ENCODE measurements at regions not wholly inside any gene's neighbourhood (a gene's known extent, or its start where the extent isn't known, plus 50 kb on each side); places are given as distances from the start of the nearest gene placed in this dataset.

DNA sequence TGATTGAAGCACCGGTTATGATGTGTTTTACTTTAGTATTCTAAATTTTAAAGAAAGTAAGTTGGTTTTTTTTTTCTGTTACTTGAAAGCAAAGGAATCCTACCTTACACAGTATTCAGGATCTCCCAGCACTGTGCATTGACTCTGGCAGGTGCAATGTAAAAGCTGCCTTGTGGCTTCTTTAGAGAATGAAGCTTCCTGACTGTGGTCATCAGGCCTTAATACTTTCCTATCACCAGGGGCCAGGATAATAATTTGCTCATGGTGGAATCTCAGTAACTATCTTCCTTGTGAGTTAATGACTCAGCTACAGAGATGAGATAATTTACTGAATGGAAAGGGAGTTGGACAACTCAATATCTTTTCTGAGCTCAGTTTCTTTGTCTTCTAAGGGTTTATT is 435.5 kb upstream of the ZNF608 start:
- H3K27me3 ChIP-seq, result no peaks in the 10 kb centered on the region
- H3K4me1 ChIP-seq, result no peaks in the 10 kb centered on the region
- no peaks in the 10 kb centered on the region for H3K36me3 ChIP-seq
- no peak overlapping the region for H3K4me3 ChIP-seq
- intact Hi-C loops (cut with DNase I; ENCODE audit: low total_unique reads), result no loop called here
- no peak overlapping the region for H3K27ac ChIP-seq
- WGBS, 2 donors (ENCODE audit: low coverage in 1 of 2), result 87 to 90% methylated on average over 1 of the region's 1 CpG
- no peaks in the 10 kb centered on the region for H3K9me3 ChIP-seq
- DNase-seq, result no peak
- in situ Hi-C loops (cut with MboI; ENCODE audit: low pct_ligation_motif_present in 1 of 4, low pct_unique_long_range_greater_than_20kb in 1 of 4, low sequenced_read_pairs in 3 of 4), result no loop called here
- TF ChIP-seq POLR2AphosphoS5 (IDR thresholded peaks at IDR 0.05) (no peak), EP300 (IDR thresholded peaks at IDR 0.05; ENCODE audit: low read depth) (no peak), POLR2A (IDR thresholded peaks at IDR 0.05) (no peak)
- TF ChIP-seq, protein P1, sequence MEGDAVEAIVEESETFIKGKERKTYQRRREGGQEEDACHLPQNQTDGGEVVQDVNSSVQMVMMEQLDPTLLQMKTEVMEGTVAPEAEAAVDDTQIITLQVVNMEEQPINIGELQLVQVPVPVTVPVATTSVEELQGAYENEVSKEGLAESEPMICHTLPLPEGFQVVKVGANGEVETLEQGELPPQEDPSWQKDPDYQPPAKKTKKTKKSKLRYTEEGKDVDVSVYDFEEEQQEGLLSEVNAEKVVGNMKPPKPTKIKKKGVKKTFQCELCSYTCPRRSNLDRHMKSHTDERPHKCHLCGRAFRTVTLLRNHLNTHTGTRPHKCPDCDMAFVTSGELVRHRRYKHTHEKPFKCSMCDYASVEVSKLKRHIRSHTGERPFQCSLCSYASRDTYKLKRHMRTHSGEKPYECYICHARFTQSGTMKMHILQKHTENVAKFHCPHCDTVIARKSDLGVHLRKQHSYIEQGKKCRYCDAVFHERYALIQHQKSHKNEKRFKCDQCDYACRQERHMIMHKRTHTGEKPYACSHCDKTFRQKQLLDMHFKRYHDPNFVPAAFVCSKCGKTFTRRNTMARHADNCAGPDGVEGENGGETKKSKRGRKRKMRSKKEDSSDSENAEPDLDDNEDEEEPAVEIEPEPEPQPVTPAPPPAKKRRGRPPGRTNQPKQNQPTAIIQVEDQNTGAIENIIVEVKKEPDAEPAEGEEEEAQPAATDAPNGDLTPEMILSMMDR (IDR thresholded peaks at IDR 0.05), result no peak

DNA sequence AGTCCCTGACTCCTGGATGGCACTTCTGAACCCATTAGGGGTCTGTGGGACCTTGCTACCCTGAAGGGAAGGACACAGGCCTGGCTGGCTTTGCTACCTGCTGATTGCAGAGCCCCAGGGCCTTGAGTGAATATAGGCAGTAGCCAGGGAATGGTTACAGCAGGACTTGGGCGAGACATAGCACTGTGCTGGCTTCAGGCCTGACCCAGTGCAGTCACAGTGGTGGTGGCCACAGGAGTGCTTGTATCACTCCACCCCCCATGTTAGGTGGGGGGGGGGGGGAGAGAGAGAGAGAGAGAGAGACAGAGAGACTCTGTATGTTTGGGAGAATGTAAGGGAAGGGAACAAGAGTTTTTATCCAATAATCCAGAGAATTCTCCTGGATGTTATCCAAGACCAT is 439.3 kb upstream of the ZNF608 start:
- WGBS, 2 donors (ENCODE audit: low coverage in 1 of 2), result 90% methylated on average over 1 of the region's 1 CpG; no CpG with 5 or more reads in 1 of the 2 donors

DNA sequence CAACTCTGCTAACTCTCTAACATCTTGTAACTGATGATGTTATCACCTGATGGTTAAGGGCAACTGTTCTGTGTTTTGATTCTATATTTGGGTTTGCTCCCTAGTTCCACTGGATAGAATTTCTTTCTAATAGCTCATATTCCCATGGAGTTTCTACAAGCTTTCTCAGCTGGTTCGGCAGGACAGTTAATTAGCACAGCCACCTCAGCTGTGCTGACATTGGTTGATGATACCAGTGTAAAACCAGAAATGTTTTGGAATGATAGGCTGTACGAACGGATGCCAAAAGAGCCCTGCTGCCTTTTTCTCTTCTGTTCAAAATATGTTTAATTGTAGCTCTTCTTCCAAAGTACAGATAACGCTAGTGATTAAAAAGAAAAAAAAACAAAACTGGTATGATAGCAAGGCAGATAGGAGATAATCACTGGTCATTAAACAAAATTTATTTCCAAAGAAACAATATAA is 440.5 kb upstream of the ZNF608 start:
- TF ChIP-seq, protein P1 (IDR thresholded peaks at IDR 0.05), result no peak
- no peak for TF ChIP-seq POLR2A (IDR thresholded peaks at IDR 0.05)
- TF ChIP-seq EP300 (IDR thresholded peaks at IDR 0.05; ENCODE audit: low read depth), result no peak
- no peak for TF ChIP-seq POLR2AphosphoS5 (IDR thresholded peaks at IDR 0.05)
- no peaks in the 10 kb centered on the region for H3K36me3 ChIP-seq
- H3K27me3 ChIP-seq, result no peaks in the 10 kb centered on the region
- H3K9me3 ChIP-seq, result no peaks in the 10 kb centered on the region
- intact Hi-C loops (cut with DNase I; ENCODE audit: low total_unique reads) (no loop called here), in situ Hi-C loops (cut with MboI; ENCODE audit: low pct_ligation_motif_present in 1 of 4, low pct_unique_long_range_greater_than_20kb in 1 of 4, low sequenced_read_pairs in 3 of 4) (no loop called here)
- H3K4me1 ChIP-seq, result no peaks in the 10 kb centered on the region
- 83 to 87% methylated on average over 4 of the region's 4 CpGs for WGBS, 2 donors (ENCODE audit: low coverage in 1 of 2)
- no peak overlapping the region for H3K4me3 ChIP-seq
- DNase-seq, result no peak
- H3K27ac ChIP-seq, result no peak overlapping the region

More for the DNA sequence above, 439.3 kb upstream of the ZNF608 start:
- TF ChIP-seq POLR2A (IDR thresholded peaks at IDR 0.05), result no peak
- Histone ChIP-seq H3K36me3 (no peaks in the 10 kb centered on the region), H3K27ac (no peak overlapping the region), H3K9me3 (no peaks in the 10 kb centered on the region), H3K4me3 (no peak overlapping the region), H3K27me3 (no peaks in the 10 kb centered on the region), H3K4me1 (no peaks in the 10 kb centered on the region)
- DNase-seq, result no peak
- in situ Hi-C loops (cut with MboI; ENCODE audit: low pct_ligation_motif_present in 1 of 4, low pct_unique_long_range_greater_than_20kb in 1 of 4, low sequenced_read_pairs in 3 of 4), result no loop called here
- intact Hi-C loops (cut with DNase I; ENCODE audit: low total_unique reads), result no loop called here

DNA sequence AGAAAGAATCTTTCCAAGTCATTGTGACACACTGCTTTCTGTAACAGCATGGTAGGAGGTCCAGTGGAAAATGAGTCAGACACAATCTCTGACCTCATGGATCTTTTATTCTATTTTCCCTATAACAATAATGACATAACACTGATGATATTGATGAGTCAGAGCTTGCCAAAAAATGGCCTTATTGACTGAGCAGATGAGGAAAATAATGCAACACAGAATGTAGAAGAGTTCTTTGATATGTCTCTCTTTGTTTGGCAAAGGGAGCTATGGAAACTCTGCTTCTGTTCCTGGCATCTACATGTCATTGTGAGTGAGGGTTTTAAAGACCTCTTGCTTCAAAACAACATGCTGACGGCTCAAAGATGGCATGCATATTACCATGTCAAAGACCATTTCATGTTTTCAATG is 443.1 kb upstream of the ZNF608 start:
- Histone ChIP-seq H3K36me3 (no peaks in the 10 kb centered on the region), H3K27ac (no peak overlapping the region), H3K4me1 (no peaks in the 10 kb centered on the region), H3K9me3 (no peaks in the 10 kb centered on the region), H3K4me3 (no peak overlapping the region), H3K27me3 (no peaks in the 10 kb centered on the region)
- intact Hi-C loops (cut with DNase I; ENCODE audit: low total_unique reads) (no loop called here), in situ Hi-C loops (cut with MboI; ENCODE audit: low pct_ligation_motif_present in 1 of 4, low pct_unique_long_range_greater_than_20kb in 1 of 4, low sequenced_read_pairs in 3 of 4) (no loop called here)
- 76 to 100% methylated on average over 1 of the region's 1 CpG for WGBS, 2 donors (ENCODE audit: low coverage in 1 of 2)
- no peak for DNase-seq
- TF ChIP-seq POLR2AphosphoS5 (IDR thresholded peaks at IDR 0.05) (no peak), POLR2A (IDR thresholded peaks at IDR 0.05) (no peak), EP300 (IDR thresholded peaks at IDR 0.05; ENCODE audit: low read depth) (no peak)
- TF ChIP-seq, protein P1 (IDR thresholded peaks at IDR 0.05), result no peak
